Smooth muscle cell (in vitro differentiated cells): ENCODE measurements at regions not wholly inside any gene's neighbourhood (a gene's known extent, or its start where the extent isn't known, plus 50 kb on each side); places are given as distances from the start of the nearest gene placed in this dataset.

Experiments used
- DNase-seq: peaks from one replicate; lab custom pipeline; 2025; ENCODE audit not compliant: unreplicated experiment; lab: John Stamatoyannopoulos, UW
- H2AFZ ChIP-seq: fragments of 200-600 bp; sonication (generic); 2 replicates; pipeline ENCODE4 v1.6.0; 2016; ENCODE audit warnings: antibody characterized with exemption, low read depth, mild to moderate bottlenecking
- H3F3A ChIP-seq: fragments of 200-600 bp; sonication (generic); 2 replicates; pipeline ENCODE4 v1.6.0; 2017; ENCODE audit warnings: antibody characterized with exemption, low read depth
- H3K27ac ChIP-seq: fragments of 200-600 bp; sonication (generic); 2 replicates; pipeline ENCODE4 v1.5.1; 2016; ENCODE audit warnings: low read depth, mild to moderate bottlenecking
- H3K27me3 ChIP-seq: fragments of 200-600 bp; sonication (generic); 2 replicates; pipeline ENCODE4 v1.6.1; 2016; ENCODE audit warnings: low read depth, mild to moderate bottlenecking
- H3K36me3 ChIP-seq: fragments of 200-600 bp; sonication (generic); 2 replicates; pipeline ENCODE4 v1.5.1; 2016; ENCODE audit warnings: low read depth
- H3K4me1 ChIP-seq: fragments of 200-600 bp; sonication (generic); 2 replicates; pipeline ENCODE4 v1.5.1; 2016; ENCODE audit warnings: low read depth
- H3K4me2 ChIP-seq: fragments of 200-600 bp; sonication (generic); 2 replicates; pipeline ENCODE4 v1.6.0; 2016; ENCODE audit warnings: mild to moderate bottlenecking
- H3K4me3 ChIP-seq: fragments of 200-600 bp; sonication (generic); 2 replicates; pipeline ENCODE4 v1.5.1; 2016; ENCODE audit warnings: mild to moderate bottlenecking
- H3K79me2 ChIP-seq: fragments of 200-600 bp; sonication (generic); 2 replicates; pipeline ENCODE4 v1.6.0; 2016; ENCODE audit warnings: low read depth, mild to moderate bottlenecking
- H3K9ac ChIP-seq: fragments of 200-600 bp; sonication (generic); 2 replicates; pipeline ENCODE4 v1.6.0; 2016; ENCODE audit warnings: low read depth
- H3K9me3 ChIP-seq: fragments of 200-600 bp; sonication (generic); replicated peaks from 2 replicates; pipeline ENCODE4 v1.5.1; 2016; ENCODE audit warnings: low read depth
- H4K20me1 ChIP-seq: fragments of 200-600 bp; sonication (generic); 2 replicates; pipeline ENCODE4 v1.6.0; 2016; ENCODE audit warnings: low read depth
- CTCF ChIP-seq: fragments of 200-600 bp; sonication (generic); IDR thresholded peaks from 2 replicates; pipeline ENCODE4 v1.5.1; 2017; ENCODE audit warnings: borderline replicate concordance, mild to moderate bottlenecking, antibody characterized with exemption; ENCODE audit not compliant: insufficient read depth, poor library complexity, severe bottlenecking
- WGBS: methylation state at CpG from one replicate; pipeline ENCODE4 v1.1.7; 2016; ENCODE audit warnings: low lambda C conversion rate; 5-methylcytosine and 5-hydroxymethylcytosine counted together

- H3K36me3 ChIP-seq, result no peaks in the 10 kb centered on the region
- H3K4me2 ChIP-seq, result no peak overlapping the region
- no peaks in the 10 kb centered on the region for H4K20me1 ChIP-seq
- TF ChIP-seq CTCF, result no peak
- no peak overlapping the region for H2AFZ ChIP-seq
- H3K27ac ChIP-seq, result no peak overlapping the region
- DNase-seq, result no peak
- WGBS, result 84% methylated on average over 5 of the region's 5 CpGs
- H3K79me2 ChIP-seq, result no peaks in the 10 kb centered on the region
- H3K27me3 ChIP-seq, result no peaks in the 10 kb centered on the region
- H3F3A ChIP-seq, result no peaks in the 10 kb centered on the region
- no peaks in the 10 kb centered on the region for H3K9me3 ChIP-seq
- no peak overlapping the region for H3K4me3 ChIP-seq
- H3K9ac ChIP-seq, result no peak overlapping the region
- no peaks in the 10 kb centered on the region for H3K4me1 ChIP-seq
These were observed 89.6 kb downstream of the TAF11L14 start for GRCh38 chr5:17723876-17724275.

GRCh38 chr5:17727098-17727497 is 92.8 kb downstream of the TAF11L14 start:
- no peak for DNase-seq
- Histone ChIP-seq H3F3A (no peaks in the 10 kb centered on the region), H3K4me1 (no peaks in the 10 kb centered on the region), H4K20me1 (no peaks in the 10 kb centered on the region), H3K9ac (no peak overlapping the region), H3K4me3 (no peak overlapping the region), H3K27me3 (no peaks in the 10 kb centered on the region), H3K79me2 (no peaks in the 10 kb centered on the region), H3K9me3 (no peaks in the 10 kb centered on the region), H2AFZ (no peak overlapping the region), H3K4me2 (no peak overlapping the region), H3K27ac (no peak overlapping the region), H3K36me3 (no peaks in the 10 kb centered on the region)
- WGBS, result 73% methylated on average over 3 of the region's 3 CpGs
- TF ChIP-seq CTCF, result no peak

DNA sequence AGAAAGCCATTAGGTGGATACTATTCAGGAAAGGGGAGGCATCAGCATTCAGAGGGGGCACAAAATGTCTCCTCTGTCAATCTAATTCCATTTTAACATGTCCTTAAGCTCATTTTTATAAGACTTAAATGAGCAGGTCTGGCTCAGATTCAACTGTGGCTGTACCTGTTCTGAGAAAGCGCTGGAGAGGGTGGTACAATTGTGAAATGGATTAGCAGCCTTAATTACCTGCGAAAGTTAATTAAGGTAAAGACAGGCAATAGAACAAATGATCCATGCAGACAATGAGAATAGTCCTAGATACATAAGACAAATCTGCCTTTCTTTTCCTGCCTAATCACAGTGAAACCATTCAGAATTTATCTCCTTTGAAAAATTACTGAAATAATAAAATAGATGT is 96.2 kb downstream of the TAF11L14 start:
- Histone ChIP-seq H3K9ac (no peak overlapping the region), H3K36me3 (no peaks in the 10 kb centered on the region), H3K9me3 (no peaks in the 10 kb centered on the region), H3F3A (no peaks in the 10 kb centered on the region), H3K27ac (no peak overlapping the region), H3K4me3 (no peak overlapping the region), H2AFZ (no peak overlapping the region), H3K79me2 (no peaks in the 10 kb centered on the region), H3K4me1 (no peaks in the 10 kb centered on the region), H4K20me1 (no peaks in the 10 kb centered on the region), H3K27me3 (no peaks in the 10 kb centered on the region), H3K4me2 (no peak overlapping the region)
- 94% methylated on average over 2 of the region's 2 CpGs for WGBS
- no peak for TF ChIP-seq CTCF
- no peak for DNase-seq

DNA sequence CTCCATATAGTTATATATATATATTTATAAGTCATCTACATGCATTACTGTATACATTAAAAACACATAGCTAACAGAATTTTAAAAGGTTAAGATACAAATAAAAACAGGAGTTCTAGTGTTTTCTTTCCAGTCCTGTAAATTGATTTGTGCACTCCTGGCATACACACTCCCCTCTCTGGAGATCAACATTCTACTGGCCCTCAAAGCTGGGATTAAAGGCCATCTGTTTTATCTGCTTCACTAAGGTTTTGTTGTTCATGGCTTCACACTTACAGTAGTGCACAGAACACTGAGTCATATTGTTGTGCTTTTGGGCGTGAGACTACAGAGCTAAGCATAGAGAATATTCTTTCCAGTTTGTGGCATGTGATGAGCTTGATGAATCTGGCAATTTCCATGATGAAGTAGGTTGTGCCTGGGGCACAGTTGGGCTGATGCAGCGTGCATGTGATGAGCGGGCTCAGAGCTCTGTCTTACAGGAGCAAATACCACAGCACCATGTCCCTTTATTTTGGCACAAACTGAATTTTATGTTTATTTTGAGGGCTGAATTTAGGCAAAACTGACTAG is 98.2 kb downstream of the TAF11L14 start:
- WGBS, result 58% methylated on average over 3 of the region's 3 CpGs
- Histone ChIP-seq H3K9ac (no peak overlapping the region), H3F3A (no peaks in the 10 kb centered on the region), H4K20me1 (no peaks in the 10 kb centered on the region), H3K4me3 (no peak overlapping the region), H3K4me2 (no peak overlapping the region), H3K4me1 (no peaks in the 10 kb centered on the region), H3K79me2 (no peaks in the 10 kb centered on the region), H2AFZ (no peak overlapping the region), H3K36me3 (no peaks in the 10 kb centered on the region), H3K27me3 (no peaks in the 10 kb centered on the region), H3K27ac (no peak overlapping the region), H3K9me3 (no peaks in the 10 kb centered on the region)
- no peak for DNase-seq
- TF ChIP-seq CTCF, result no peak
